ENCODE measurements at regions not wholly inside any gene's neighbourhood (a gene's known extent, or its start where the extent isn't known, plus 50 kb on each side); places are given as distances from the start of the nearest gene placed in this dataset.

DNA sequence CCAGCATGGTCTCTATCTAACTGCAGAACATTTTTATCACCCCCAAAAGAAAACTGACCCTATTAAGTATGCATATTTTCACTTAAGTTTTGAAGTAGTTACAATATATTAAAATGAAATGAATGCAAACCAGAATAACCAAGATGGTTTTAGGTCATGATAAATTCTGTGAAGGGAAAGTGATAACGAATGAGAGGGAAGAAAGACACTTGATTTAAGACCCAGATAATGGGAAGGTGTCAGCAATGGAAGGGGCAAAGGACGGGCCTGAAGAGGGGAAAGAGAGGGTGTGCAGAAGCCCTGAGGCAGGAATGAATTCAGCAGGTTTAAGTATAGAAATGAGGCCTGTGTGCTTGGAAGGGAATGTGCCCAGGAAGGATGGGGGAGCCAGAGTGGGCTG is 61.1 kb upstream of the IGFBP3 start:
- FAIRE-seq = no peak
- TF ChIP-seq, protein P1, sequence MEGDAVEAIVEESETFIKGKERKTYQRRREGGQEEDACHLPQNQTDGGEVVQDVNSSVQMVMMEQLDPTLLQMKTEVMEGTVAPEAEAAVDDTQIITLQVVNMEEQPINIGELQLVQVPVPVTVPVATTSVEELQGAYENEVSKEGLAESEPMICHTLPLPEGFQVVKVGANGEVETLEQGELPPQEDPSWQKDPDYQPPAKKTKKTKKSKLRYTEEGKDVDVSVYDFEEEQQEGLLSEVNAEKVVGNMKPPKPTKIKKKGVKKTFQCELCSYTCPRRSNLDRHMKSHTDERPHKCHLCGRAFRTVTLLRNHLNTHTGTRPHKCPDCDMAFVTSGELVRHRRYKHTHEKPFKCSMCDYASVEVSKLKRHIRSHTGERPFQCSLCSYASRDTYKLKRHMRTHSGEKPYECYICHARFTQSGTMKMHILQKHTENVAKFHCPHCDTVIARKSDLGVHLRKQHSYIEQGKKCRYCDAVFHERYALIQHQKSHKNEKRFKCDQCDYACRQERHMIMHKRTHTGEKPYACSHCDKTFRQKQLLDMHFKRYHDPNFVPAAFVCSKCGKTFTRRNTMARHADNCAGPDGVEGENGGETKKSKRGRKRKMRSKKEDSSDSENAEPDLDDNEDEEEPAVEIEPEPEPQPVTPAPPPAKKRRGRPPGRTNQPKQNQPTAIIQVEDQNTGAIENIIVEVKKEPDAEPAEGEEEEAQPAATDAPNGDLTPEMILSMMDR (IDR thresholded peaks at IDR 0.05; ENCODE audit: insufficient read depth, missing control alignments) = no peak
- no peak for DNase-seq (ENCODE audit: insufficient read length, low spot score)

DNA sequence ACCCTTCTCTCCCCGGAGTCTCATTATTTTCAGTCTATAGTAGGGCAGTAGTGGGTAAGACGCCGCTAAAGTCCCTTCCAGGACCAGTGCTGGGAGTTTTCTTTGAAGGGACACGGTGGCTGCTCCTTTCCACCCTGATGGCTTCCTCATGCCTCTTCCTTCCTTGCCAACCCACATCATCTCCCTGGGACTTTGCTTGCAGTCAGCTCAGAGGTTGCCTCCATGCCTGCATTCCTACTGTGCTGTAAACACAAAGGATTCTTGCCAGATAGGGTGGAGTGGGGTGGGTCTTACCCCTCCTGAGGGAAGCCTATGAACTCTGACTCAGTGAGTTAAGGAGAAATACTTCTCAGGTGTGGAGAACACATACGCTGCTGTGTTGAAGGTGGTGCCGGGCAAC is 59.9 kb upstream of the IGFBP3 start:
- no peak for FAIRE-seq
- TF ChIP-seq, protein P1 (IDR thresholded peaks at IDR 0.05; ENCODE audit: insufficient read depth, missing control alignments) = no peak
- no peak for DNase-seq (ENCODE audit: insufficient read length, low spot score)

DNA sequence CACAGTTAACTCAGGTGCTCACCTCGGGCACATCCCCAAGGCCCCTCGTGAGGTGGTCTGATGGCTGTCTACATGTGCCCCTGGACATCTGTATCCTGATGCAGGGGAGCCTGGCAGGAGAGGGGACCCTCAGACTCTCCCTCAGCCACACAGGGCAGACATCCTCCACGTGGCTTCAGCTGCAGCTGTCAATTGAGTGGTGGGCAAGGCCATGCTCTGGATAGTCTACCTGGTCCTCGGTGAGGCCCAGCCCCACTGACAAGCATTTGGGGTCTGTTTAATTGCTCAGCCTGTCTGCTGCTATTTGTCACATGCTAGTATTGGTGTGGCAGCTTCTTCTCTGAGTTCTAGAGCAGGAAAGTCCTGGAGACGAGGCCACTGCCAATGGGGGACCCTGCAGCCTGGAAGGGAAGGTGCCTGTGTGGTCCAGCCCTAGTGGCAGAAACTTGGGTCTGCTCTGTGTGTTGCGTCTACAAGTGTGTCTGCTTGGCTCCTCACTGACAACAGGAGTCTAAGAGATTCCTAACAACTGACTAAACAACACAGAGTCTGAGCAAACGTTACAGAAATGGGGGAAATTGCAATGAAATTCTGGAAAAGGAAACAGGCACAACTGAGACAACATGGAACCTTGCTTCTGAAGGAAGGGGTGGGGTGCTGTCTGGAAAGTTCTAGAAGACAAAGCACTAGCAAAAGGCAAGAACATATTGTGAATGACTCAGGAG is 59.3 kb upstream of the IGFBP3 start:
- TF ChIP-seq, protein P1 (IDR thresholded peaks at IDR 0.05; ENCODE audit: insufficient read depth, missing control alignments) = no peak
- FAIRE-seq (no peak), DNase-seq (ENCODE audit: insufficient read length, low spot score) (no peak)

DNA sequence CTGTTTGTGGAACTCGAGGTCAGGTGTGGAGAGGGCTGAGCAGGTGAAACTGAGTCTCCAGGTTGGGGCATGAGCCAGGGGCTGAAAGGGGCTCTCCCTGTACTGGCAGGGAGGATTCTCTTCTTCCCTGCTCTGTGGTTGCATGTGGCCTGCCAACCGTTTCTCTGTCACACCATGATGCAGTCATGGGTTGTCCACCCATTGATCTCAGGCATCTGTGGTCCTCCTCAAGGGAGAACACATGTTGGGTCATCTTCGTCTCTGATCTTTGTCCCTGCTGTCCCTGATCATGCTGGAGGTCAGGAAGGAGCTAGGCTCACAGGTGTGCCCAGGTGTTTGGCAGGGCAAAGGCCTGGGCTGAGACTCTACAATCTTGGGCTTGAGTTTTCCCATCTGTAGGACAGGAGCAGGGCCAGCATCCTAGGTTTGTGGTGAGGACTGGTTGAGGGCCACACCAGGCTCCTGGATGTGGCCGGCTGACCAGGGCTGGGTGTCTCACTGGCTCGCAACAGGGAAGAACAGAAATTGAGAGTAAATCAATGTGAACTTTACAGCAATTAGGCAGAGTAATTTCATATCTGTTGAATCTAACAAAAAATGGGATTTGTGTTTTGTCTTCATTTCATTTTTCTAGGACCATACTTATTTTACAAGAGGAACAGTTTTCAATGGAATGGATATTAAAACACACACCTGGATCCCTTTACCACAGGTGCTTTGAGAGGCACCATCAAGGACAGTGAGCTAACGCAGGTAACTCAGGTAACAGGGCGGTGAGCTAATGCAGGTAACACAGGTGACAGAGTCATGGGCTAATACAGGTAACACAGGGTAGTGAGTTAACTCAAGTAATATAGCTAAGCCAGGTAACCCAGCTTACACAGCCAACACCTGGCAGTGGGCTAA is 58.5 kb upstream of the IGFBP3 start:
- FAIRE-seq (no peak), DNase-seq (ENCODE audit: insufficient read length, low spot score) (no peak)

DNA sequence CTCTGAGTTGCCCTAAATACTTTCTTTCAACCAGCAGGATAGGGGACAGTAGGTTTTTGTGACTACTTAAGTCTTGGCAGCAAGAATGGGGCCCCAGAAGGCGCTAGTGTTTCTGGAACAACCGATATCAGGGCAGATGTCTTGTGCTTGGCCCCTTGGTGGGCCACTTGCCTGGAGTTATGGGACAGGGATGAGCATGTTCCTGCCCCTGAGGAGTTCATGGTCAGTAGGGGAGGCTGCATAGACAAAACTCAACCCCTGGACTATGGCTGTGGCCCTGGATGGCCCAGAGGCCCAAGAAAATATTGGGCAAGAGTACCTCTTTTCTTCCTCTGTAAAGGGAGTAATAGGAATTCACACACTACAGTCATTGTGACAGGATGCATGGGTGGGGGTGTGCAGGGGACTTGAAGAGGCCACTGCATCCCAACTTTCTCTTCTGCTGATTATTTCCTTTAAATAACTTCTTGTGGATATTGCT is 57.7 kb upstream of the IGFBP3 start:
- FAIRE-seq = no peak
- DNase-seq (ENCODE audit: insufficient read length, low spot score) = no peak
- TF ChIP-seq, protein P1 (IDR thresholded peaks at IDR 0.05; ENCODE audit: insufficient read depth, missing control alignments) = no peak

More for the DNA sequence above, 58.5 kb upstream of the IGFBP3 start:
- TF ChIP-seq, protein P1 (IDR thresholded peaks at IDR 0.05; ENCODE audit: insufficient read depth, missing control alignments) = no peak

DNA sequence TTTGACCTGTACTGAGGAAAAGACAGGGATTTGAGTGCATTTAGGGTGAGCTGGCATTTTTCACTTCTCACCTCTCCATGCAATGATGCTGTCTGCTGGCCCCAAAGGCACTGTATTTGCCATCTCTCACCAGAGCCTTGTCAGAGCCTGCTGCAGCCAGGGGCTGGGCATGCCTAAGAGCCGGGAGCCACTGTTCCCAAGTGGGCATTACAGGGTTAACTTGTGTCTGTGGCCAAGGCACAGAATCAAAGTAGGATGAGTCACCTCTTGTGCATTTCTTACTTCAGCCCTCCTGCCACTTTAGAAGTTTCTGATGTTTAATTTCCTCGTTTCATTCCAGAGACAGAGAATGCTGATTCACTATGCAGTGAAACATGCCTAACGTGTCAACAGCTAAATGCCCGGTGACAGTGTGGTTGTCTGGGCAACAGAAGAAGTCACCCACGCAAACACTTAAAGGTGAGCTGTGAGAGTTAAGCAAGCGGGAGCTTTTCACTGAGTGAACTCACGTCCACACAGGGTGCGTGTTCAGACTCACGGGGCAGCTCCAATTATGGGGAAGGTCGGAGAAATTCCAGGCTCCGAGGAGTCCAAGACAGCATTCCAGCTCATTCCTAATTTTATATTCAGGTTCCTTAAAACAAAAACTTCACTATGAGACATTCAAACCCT is 57.1 kb upstream of the IGFBP3 start:
- FAIRE-seq (no peak), DNase-seq (ENCODE audit: insufficient read length, low spot score) (no peak)
- TF ChIP-seq, protein P1 (IDR thresholded peaks at IDR 0.05; ENCODE audit: insufficient read depth, missing control alignments) = no peak
